Activated naive CD4-positive, alpha-beta T cell treated with anti-CD3 and anti-CD28 coated beads, Interleukin-2, amount 10 ng/mL, durations not matched to agents 7 days and 5 days (primary cell): ENCODE measurements at regions not wholly inside any gene's neighbourhood (a gene's known extent, or its start where the extent isn't known, plus 50 kb on each side); places are given as distances from the start of the nearest gene placed in this dataset.

ENCODE experiments used
- CTCF ChIA-PET: fragments of 350-600 bp; sonication (Branson Sonifier 250); formaldehyde crosslinking; loops from one replicate; lab custom pipeline; 2021; ENCODE audit warnings: antibody characterized with exemption; lab: Charles Lee
- DNase-seq: peaks from one replicate; pipeline ENCODE4 v3.0.0-alpha.2; 2020
- H3K27ac Mint-ChIP-seq: one replicate; pipeline ENCODE4 v1.8.0; 2021; ENCODE audit warnings: mild to moderate bottlenecking, moderate library complexity, mixed read lengths
- H3K27me3 Mint-ChIP-seq: one replicate; pipeline ENCODE4 v1.8.0; 2021; ENCODE audit warnings: mild to moderate bottlenecking, mixed read lengths
- H3K36me3 Mint-ChIP-seq: one replicate; pipeline ENCODE4 v1.8.0; 2021; ENCODE audit warnings: mixed read lengths
- H3K4me1 Mint-ChIP-seq: one replicate; pipeline ENCODE4 v1.8.0; 2021; ENCODE audit warnings: mixed read lengths
- H3K4me3 Mint-ChIP-seq: one replicate; pipeline ENCODE4 v1.8.0; 2021; ENCODE audit warnings: mild to moderate bottlenecking, moderate library complexity, mixed read lengths
- H3K9me3 Mint-ChIP-seq: one replicate; pipeline ENCODE4 v1.8.0; 2021; ENCODE audit warnings: mixed read lengths

DNA sequence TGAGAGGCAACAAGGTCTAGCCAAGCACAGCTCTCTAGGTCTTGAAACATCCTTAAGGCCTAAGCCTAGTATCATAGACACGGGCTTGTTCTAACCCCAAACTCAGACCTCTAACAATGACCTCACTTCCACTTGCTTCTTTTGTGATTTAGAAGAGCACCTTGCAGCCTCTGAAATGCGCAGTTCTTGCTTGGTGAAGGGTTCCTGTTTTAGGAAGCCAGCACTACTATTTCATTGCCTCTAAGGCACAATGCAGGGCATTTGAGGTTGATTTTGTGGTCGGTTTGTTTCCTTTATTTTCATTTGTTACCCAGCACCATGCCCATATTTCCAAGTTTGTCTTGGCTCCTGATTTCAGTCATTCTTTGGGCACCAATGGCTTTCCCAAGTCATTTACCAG, 117.0 kb upstream of the CYP1B1 start:
- DNase-seq: no peak
- Mint-ChIP-seq H3K9me3 (no peaks in the 10 kb centered on the region), H3K4me1 (peaks cover 23% of the 10 kb centered on the region), H3K36me3 (no peaks in the 10 kb centered on the region), H3K27me3 (peaks cover 4% of the 10 kb centered on the region), H3K4me3 (no peak overlapping the region), H3K27ac (peak overlapping the region; percentile 38)
- CTCF ChIA-PET: no interaction called here

DNA sequence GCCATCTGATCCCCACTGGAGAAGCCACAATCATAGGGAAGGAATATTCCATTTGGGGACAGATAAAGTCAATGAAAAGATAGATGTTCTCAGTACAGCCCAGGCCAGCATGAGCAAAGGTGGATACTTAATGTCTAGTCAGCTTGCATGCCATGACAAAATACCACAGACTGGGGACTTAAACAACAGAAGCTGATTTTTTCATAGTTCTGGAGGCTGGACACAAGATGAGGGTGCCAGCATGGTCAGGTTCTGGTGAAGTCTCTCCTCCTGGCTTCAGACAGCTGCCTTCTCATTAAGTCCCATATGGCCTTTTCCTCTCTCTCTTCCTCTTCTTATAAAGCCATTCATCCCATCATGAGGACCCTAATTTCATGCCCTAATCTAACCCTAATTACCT, 116.1 kb upstream of the CYP1B1 start:
- Mint-ChIP-seq H3K4me3 (no peak overlapping the region), H3K9me3 (no peaks in the 10 kb centered on the region), H3K27ac (no peak overlapping the region), H3K27me3 (peaks cover 4% of the 10 kb centered on the region), H3K4me1 (peaks cover 23% of the 10 kb centered on the region), H3K36me3 (no peaks in the 10 kb centered on the region)
- CTCF ChIA-PET: no interaction called here
- DNase-seq: no peak

DNA sequence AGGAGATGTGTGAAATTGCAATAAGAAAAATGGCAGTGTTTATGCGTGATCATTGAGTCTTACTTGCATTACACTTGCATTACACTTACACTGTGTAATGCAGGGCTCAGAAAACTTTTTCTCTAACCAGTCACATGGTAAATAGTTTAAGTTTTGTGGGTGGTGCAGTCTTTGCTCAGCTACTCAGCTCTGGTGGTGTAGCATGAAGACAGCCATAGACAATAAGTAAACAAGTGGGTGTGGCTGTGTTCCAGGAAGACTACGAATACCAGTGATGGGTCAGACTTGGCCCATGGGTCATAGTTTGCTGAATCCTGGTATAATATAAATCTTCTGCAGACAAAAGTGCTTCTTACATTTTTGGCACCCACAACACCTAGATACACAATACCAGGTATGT, 115.6 kb upstream of the CYP1B1 start:
- CTCF ChIA-PET: no interaction called here
- DNase-seq: no peak
- H3K4me3 Mint-ChIP-seq: no peak overlapping the region

DNA sequence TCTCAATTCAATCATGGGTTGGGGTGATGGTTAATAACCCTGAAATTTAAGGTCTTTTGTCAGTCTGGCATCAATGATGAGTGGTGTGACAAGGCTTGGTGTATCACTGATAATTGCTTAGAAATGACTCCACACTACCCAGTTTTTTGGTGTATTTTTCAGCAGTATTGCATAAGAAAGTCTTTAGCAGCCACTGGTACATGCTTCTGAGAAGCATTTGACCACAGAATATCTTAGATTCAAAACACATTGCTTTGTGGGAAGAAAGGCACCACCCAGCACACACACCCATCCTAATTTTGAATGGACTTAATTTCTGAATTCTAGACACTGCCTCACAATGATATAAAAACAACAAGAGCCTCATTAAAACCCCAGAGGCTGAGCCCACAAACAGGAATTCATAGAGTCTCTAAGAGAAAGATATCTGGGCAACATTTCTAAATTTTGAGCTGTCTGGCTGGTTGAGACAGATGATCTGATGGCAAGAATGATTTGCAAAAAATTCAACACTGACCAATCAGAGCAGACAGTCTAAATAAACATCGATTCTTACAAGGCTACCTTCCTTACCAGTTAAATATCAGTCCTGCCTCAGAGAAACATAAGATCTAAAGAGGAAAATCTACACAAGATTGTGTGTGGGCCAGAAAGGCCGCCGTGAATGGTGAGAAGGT, 114.7 kb upstream of the CYP1B1 start:
- H3K27me3 Mint-ChIP-seq: peaks cover 4% of the 10 kb centered on the region
- no peak for DNase-seq
- CTCF ChIA-PET: no interaction called here
- no peak overlapping the region for H3K4me3 Mint-ChIP-seq
- H3K9me3 Mint-ChIP-seq: no peaks in the 10 kb centered on the region
- H3K36me3 Mint-ChIP-seq: no peaks in the 10 kb centered on the region
- peaks cover 27% of the 10 kb centered on the region for H3K4me1 Mint-ChIP-seq
- H3K27ac Mint-ChIP-seq: peak overlapping the region; percentile 84

More for the DNA sequence above, 115.6 kb upstream of the CYP1B1 start:
- H3K9me3 Mint-ChIP-seq: no peaks in the 10 kb centered on the region
- no peak overlapping the region for H3K27ac Mint-ChIP-seq
- H3K4me1 Mint-ChIP-seq: peaks cover 23% of the 10 kb centered on the region
- H3K27me3 Mint-ChIP-seq: peaks cover 4% of the 10 kb centered on the region
- no peaks in the 10 kb centered on the region for H3K36me3 Mint-ChIP-seq

DNA sequence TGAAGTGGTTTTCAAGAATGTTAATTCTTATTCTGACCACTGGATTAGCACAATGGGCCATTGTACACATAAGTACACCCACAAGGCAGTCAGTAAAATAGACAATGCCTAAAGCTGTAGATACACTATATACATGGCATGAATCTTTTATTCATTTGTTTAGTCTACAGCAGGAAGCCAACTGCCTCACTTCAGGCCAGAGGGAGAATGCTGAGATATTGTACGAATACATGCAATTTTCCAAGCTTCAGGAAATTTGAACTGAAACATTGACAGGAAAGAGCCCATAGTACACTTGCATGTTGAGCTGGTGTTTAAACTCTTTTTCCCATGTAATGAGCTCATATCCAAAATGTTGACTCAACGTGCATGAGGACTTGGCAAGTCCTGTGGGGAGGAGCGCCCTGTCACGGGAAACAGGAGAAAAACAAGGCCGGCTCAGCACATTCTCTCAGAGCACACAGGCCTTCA, 111.6 kb upstream of the CYP1B1 start:
- Mint-ChIP-seq H3K4me1 (peaks cover 38% of the 10 kb centered on the region), H3K9me3 (peaks cover 3% of the 10 kb centered on the region), H3K27me3 (peaks cover 7% of the 10 kb centered on the region), H3K36me3 (no peaks in the 10 kb centered on the region), H3K4me3 (no peak overlapping the region), H3K27ac (no peak overlapping the region)
- DNase-seq: no peak
- CTCF ChIA-PET: no interaction called here

DNA sequence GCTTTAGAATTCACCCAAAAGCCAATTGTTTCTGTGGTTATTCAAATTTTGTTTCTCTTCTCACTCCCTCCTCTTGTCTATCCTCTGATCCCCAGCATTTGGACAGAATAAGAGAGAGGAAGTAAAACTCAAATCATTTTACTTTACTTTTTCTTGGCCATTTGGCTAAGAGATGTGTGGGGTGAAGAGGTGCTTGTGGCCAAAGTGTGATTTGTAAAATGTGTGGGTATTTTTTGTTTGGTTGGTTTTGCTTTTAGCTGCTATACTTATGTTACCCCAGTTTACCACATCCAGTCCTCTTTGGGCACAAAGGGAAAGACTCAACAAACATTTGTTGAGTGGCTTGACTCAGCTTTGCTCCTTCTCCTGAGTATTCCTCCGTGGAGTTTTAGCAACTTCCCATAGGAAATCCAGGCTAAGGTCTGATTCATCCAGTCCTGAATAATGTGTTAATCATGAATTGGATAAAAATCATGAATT, 109.1 kb upstream of the CYP1B1 start:
- Mint-ChIP-seq H3K9me3 (peaks cover 3% of the 10 kb centered on the region), H3K4me3 (no peak overlapping the region), H3K27me3 (peaks cover 19% of the 10 kb centered on the region), H3K4me1 (peaks cover 22% of the 10 kb centered on the region), H3K27ac (no peak overlapping the region), H3K36me3 (no peaks in the 10 kb centered on the region)
- CTCF ChIA-PET: no interaction called here
- DNase-seq: no peak

DNA sequence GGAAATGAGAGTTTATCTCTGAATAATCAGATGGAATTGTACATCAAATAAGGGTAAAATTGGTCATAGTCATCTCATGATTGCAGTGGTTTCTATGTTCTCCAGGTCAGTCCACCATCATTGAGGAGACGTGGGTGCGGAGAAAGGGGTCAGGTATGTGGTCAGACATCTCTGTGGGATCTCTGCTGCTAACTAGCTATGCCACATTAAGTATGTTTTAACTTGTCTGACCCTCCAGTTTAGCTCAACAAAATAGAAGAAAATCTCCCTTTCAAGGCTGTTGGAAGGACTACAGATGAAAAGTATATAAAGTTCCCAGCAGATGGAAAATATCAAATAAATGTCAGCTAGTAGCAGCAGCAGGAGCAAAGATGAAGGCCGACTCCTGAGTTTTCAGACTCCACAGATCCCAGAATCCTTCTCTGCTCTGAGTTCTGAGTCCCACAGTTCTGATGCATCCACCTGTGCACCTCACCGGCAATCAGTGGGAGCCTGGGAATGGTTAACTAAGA, 106.6 kb upstream of the CYP1B1 start:
- peaks cover 20% of the 10 kb centered on the region for H3K4me1 Mint-ChIP-seq
- peaks cover 28% of the 10 kb centered on the region for H3K27me3 Mint-ChIP-seq
- no peaks in the 10 kb centered on the region for H3K36me3 Mint-ChIP-seq
- CTCF ChIA-PET: interaction anchor here (0.6 kb wide), 1 partner anchor 183 kb away, joined by 3 read pairs; no protein-coding TSS in a partner anchor
- H3K9me3 Mint-ChIP-seq: peaks cover 3% of the 10 kb centered on the region
- H3K27ac Mint-ChIP-seq: no peak overlapping the region
- H3K4me3 Mint-ChIP-seq: no peak overlapping the region
- no peak for DNase-seq

DNA sequence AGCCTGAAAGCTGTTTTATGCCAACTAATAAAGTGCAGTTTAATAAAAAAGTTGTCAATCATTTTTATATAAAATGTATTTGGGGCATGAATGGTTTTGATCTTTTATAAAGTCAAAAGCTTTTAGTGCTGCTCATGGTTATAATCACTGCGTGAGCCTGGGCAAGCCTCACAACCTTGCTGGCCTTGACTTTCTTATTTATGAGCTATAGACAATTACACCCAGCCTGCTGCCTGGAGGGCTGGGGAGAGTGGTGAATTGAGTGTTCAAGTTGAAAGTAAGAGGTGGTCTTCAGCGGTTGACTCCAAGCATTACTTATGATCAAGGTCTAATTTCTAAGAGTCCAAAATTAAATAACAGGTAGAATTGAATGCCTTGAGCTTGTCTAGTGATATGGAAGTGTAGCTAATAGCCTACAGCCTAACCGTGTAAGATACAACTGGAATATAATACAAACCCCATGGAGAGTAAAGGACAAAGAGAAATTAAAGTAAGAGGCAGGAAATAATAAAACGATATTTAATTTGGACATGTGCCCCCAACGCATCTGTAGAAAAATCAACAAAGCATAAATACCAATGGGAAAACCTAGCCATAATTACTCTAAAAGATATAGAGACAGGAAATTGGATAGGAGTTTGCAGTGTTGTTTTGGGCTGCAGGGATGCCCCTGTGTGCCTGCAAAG, 106.0 kb upstream of the CYP1B1 start:
- no peak for DNase-seq
- H3K27ac Mint-ChIP-seq: no peak overlapping the region
- H3K4me3 Mint-ChIP-seq: no peak overlapping the region
- H3K27me3 Mint-ChIP-seq: peaks cover 28% of the 10 kb centered on the region
- H3K9me3 Mint-ChIP-seq: peaks cover 3% of the 10 kb centered on the region
- CTCF ChIA-PET: interaction anchor here (0.6 to 0.9 kb wide), 2 partner anchors 19 to 183 kb away, joined by 3 read pairs; no protein-coding TSS in a partner anchor
- H3K36me3 Mint-ChIP-seq: no peaks in the 10 kb centered on the region
- H3K4me1 Mint-ChIP-seq: peaks cover 20% of the 10 kb centered on the region

DNA sequence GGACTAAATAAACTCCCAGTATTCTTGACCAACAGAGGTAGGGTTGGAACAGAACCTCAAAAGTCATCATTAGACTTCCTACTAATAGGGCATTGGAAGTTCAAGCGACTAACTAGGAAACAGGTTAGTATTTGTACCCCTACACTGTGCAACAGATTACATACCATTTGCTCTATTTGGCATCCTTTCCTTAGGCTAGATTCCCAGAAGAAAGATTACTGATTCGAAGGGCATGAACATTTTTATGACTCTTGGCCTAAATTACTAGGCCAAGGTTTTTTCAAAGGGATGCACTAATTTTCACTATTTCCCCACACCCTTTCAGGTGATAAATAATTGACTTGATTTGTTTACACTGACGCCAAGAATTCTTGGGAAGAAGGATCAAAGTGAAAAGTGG, 104.8 kb upstream of the CYP1B1 start:
- H3K27me3 Mint-ChIP-seq: peaks cover 28% of the 10 kb centered on the region
- CTCF ChIA-PET: interaction anchor here (0.9 kb wide), 1 partner anchor 20 kb away, joined by 3 read pairs; no protein-coding TSS in a partner anchor
- no peak overlapping the region for H3K27ac Mint-ChIP-seq
- H3K4me3 Mint-ChIP-seq: no peak overlapping the region
- no peaks in the 10 kb centered on the region for H3K36me3 Mint-ChIP-seq
- peaks cover 3% of the 10 kb centered on the region for H3K9me3 Mint-ChIP-seq
- H3K4me1 Mint-ChIP-seq: peaks cover 16% of the 10 kb centered on the region
- no peak for DNase-seq

DNA sequence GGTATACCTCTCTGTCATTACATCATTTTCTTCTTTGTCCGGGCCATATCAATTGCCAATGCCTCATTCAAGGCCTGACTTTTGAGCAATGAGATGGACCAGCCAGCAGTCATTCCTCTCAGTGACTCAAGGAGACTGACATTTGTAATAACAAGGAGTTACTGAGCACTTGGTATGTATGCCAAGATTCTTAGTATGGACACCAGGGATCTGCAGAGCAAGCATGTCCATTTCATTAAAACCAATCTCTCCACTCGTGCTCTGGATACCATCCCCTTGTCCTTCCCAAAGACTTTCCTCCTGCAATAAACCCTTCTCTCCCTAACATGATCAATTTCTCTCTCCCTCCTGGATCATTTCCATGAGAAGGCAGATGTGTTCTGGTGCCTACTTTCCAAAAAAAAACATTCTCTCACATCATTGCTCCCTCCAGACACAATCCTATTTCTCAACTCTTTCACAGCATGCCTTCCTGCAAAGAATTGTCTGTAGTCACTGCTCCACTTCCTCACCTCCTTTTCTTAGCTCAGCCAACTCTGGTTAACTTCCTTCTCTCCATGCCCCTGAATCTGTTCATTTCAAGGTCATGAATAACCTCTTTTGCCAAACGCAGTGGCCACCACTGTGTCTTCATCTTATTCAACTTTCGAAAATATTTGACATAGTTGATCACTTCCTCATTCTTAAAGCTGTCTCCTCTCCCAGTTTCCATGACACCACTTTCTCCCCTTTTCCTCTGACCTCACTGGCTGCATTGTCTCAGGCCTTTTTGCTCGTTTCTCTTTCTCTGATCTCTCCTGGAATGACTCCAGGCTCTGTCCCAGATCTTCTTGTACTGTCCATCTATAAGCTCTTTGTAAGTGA, 102.8 kb upstream of the CYP1B1 start:
- H3K27ac Mint-ChIP-seq: no peak overlapping the region
- peaks cover 27% of the 10 kb centered on the region for H3K27me3 Mint-ChIP-seq
- H3K4me1 Mint-ChIP-seq: no peaks in the 10 kb centered on the region
- H3K4me3 Mint-ChIP-seq: no peak overlapping the region
- H3K36me3 Mint-ChIP-seq: no peaks in the 10 kb centered on the region
- no peaks in the 10 kb centered on the region for H3K9me3 Mint-ChIP-seq
- CTCF ChIA-PET: no interaction called here
- DNase-seq: no peak

DNA sequence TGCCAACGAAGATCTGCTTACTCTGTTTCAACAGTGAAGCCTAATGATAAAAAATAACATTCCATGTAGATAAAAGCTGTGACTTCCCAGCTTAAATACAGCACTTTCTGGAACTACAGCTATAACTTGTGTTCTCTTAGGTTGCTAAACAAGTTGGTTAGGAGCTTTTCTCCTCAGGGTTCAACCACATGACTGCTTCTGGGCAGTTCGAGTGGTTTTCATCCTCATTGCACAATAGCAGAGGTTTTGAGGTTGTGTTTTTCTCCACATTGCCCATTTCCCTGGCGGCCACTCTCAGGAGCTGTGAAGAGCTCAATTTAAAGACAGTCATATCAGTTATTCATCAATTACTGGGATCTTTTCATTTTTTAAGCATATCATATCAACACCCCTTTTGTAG, 102.2 kb upstream of the CYP1B1 start:
- Mint-ChIP-seq H3K4me3 (no peak overlapping the region), H3K4me1 (no peaks in the 10 kb centered on the region), H3K27me3 (peaks cover 28% of the 10 kb centered on the region), H3K27ac (no peak overlapping the region), H3K36me3 (no peaks in the 10 kb centered on the region), H3K9me3 (no peaks in the 10 kb centered on the region)
- DNase-seq: no peak
- CTCF ChIA-PET: no interaction called here

DNA sequence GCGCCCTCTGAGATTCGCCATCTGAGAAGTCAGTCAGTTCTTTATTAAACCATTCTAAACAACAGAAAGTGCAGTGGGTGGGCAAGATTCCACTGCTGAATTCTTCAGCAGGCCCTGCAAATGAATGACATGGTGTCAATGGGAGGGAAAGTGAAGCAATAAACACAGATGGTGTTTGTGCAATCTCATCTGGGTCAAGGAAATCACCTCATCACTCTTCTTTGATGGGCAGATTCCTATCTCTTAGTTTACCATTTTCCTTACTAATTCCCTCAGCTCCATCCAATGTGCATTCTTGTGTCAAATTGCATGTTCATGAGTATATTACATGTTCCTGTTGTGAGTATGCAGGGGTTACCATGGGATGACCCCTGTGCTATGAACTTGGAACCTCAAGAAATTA, 100.7 kb upstream of the CYP1B1 start:
- no peaks in the 10 kb centered on the region for H3K4me1 Mint-ChIP-seq
- peaks cover 37% of the 10 kb centered on the region for H3K27me3 Mint-ChIP-seq
- H3K27ac Mint-ChIP-seq: no peak overlapping the region
- CTCF ChIA-PET: no interaction called here
- H3K4me3 Mint-ChIP-seq: no peak overlapping the region
- no peak for DNase-seq
- H3K9me3 Mint-ChIP-seq: no peaks in the 10 kb centered on the region
- no peaks in the 10 kb centered on the region for H3K36me3 Mint-ChIP-seq

DNA sequence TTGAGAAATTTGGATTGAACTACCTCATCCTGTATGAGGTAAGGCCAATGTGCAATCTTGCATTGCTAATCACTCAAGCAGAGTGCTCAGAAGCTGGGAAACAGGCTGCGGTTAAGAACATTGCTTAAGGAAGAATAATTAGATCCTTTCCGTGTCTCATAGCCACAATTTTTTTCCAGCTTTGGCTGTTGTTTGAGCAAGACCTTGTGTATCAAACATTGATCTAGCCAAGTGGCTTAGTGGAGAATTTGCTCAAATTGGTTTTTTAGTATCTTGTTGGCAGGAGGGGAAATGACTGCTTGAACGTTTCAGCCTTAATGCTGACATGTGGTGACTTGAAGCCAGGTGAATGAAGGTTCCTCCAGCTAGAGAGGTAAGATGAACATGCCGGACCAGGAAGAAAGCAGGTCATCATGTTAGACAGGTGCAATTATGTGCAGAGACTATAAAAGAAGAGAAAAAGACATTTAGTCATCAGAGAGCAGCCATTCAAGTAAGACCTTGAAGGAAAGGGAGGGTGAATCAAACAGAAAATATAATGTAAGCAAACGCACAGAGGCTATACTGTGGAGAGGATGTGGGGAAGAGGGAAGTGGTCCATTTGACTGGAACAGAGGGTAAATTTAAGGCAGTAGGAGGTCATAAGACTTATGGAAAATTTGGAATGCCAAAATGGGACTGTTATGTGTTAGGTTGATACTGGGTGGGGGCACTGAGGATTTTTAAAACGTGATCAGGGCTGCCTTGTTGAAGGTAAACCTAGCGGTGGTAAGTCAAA, 98.9 kb upstream of the CYP1B1 start:
- H3K4me1 Mint-ChIP-seq: no peaks in the 10 kb centered on the region
- DNase-seq: no peak
- H3K4me3 Mint-ChIP-seq: no peak overlapping the region
- no peak overlapping the region for H3K27ac Mint-ChIP-seq
- no peaks in the 10 kb centered on the region for H3K9me3 Mint-ChIP-seq
- CTCF ChIA-PET: no interaction called here
- no peaks in the 10 kb centered on the region for H3K36me3 Mint-ChIP-seq
- peaks cover 28% of the 10 kb centered on the region for H3K27me3 Mint-ChIP-seq
